Colonic mucosa (tissue), 4 donors: ENCODE measurements at regions not wholly inside any gene's neighbourhood (a gene's known extent, or its start where the extent isn't known, plus 50 kb on each side); places are given as distances from the start of the nearest gene placed in this dataset.

Experiments used
- DNase-seq: peaks from one replicate; pipeline ENCODE4 v3.0.0-alpha.2; 2020
- H3K27ac ChIP-seq: fragments of 200-600 bp; one replicate; pipeline ENCODE4 v1.8.0; 2021
- H3K27me3 ChIP-seq: fragments of 200-600 bp; one replicate; pipeline ENCODE4 v1.8.0; 2021
- H3K36me3 ChIP-seq: fragments of 200-600 bp; one replicate; pipeline ENCODE4 v1.8.0; 2021
- H3K4me1 ChIP-seq: fragments of 200-600 bp; one replicate; pipeline ENCODE4 v1.8.0; 2021; ENCODE audit warnings: mild to moderate bottlenecking
- H3K4me3 ChIP-seq: fragments of 200-600 bp; one replicate; pipeline ENCODE4 v1.8.0; 2021
- H3K9ac ChIP-seq, 2 donors: one replicate each; pipeline ENCODE4 v1.7.0; 2013; ENCODE audit warnings: control low read depth in 2 of 2, low read depth in 2 of 2, low read length in 2 of 2
- H3K9me3 ChIP-seq: fragments of 200-600 bp; one replicate; pipeline ENCODE4 v1.8.0; 2021
- intact Hi-C: fragments of 100-400 bp; cut with DNase I; formaldehyde crosslinking; loops from one replicate; pipeline ENCODE4 v1.14.1; 2022
- TF ChIP-seq, protein P1 (sequence below): fragments of 200-600 bp; IDR thresholded peaks from one replicate; pipeline ENCODE4 v1.8.0; 2022; ENCODE audit warnings: antibody characterized with exemption, mild to moderate bottlenecking
- donor health status: healthy.
- donor health status: DM: no; HTN: no; CAD: no.
- donor health status: DM: no; HTN: no; CAD: no.

DNA sequence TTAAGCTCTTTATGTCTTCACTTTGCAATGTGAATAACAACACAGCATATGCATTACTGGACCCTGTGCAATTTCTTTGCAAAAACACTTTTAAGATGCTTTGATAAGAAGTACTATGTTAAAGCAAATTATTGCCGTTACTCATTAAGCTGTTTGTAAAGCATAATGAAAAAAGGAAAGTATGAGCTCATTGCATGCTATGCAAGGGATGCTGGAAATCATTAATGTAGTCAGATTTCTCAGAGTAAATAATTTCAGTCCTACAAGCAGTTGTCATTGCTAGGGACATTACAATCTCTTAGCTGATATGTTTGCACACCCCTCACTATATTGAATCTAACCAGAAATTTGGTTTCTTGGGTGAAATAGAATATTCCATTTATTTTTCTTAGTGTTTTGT is 982.5 kb upstream of the ADGRL2 start:
- intact Hi-C loops = no loop called here

DNA sequence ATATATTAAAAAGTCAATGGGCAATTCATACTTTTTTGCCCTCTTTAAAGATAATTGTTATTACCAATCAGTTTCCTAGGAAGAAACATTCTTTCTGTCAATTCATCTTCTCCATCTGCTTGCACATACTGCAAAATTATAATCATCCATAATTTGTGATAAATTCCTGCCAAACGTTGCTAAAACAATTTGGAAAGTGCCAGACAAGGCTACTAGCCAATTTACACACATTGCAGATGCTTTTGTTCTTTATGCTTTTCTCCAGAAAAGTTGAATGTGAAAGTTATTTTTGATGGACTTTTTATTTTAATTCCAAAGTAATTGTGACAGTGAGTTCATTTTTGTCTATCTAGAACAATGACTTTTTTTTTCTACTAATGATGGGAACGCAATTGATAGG is 992.8 kb upstream of the ADGRL2 start:
- H3K36me3 ChIP-seq = no peaks in the 10 kb centered on the region
- no peaks in the 10 kb centered on the region for H3K4me1 ChIP-seq
- intact Hi-C loops = no loop called here
- no peak overlapping the region for H3K4me3 ChIP-seq
- no peak overlapping the region for H3K27ac ChIP-seq
- TF ChIP-seq, protein P1, sequence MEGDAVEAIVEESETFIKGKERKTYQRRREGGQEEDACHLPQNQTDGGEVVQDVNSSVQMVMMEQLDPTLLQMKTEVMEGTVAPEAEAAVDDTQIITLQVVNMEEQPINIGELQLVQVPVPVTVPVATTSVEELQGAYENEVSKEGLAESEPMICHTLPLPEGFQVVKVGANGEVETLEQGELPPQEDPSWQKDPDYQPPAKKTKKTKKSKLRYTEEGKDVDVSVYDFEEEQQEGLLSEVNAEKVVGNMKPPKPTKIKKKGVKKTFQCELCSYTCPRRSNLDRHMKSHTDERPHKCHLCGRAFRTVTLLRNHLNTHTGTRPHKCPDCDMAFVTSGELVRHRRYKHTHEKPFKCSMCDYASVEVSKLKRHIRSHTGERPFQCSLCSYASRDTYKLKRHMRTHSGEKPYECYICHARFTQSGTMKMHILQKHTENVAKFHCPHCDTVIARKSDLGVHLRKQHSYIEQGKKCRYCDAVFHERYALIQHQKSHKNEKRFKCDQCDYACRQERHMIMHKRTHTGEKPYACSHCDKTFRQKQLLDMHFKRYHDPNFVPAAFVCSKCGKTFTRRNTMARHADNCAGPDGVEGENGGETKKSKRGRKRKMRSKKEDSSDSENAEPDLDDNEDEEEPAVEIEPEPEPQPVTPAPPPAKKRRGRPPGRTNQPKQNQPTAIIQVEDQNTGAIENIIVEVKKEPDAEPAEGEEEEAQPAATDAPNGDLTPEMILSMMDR = no peak
- H3K9me3 ChIP-seq = no peaks in the 10 kb centered on the region
- DNase-seq = no peak
- no peak overlapping the region for H3K9ac ChIP-seq
- no peaks in the 10 kb centered on the region for H3K27me3 ChIP-seq

More for the DNA sequence above, 982.5 kb upstream of the ADGRL2 start:
- H3K4me1 ChIP-seq = no peaks in the 10 kb centered on the region
- H3K27me3 ChIP-seq = no peaks in the 10 kb centered on the region
- TF ChIP-seq, protein P1 = no peak
- no peaks in the 10 kb centered on the region for H3K36me3 ChIP-seq
- H3K9ac ChIP-seq = no peak overlapping the region
- no peak overlapping the region for H3K27ac ChIP-seq
- H3K4me3 ChIP-seq = no peak overlapping the region
- DNase-seq = no peak
- H3K9me3 ChIP-seq = no peaks in the 10 kb centered on the region

DNA sequence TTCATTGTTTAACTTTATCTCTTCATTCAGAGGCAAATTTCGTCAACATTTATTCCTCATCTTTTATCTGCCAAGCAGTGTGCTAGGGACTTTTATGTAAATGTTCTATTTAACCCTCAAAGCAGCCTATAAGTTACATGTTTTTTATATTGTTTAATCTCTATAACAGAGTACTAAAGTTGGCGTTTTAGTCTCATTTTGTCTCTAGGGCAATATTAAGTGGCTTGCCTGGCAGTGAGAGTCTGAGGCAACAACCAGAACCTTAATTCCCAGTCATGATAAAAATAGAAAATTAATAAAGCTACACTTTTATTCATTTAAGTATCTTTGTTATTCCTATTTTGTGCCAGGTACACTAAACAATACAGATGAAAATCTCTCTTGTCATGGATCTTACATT is 994.3 kb upstream of the ADGRL2 start:
- Histone ChIP-seq H3K27ac (no peak overlapping the region), H3K36me3 (no peaks in the 10 kb centered on the region), H3K4me3 (no peak overlapping the region), H3K4me1 (no peaks in the 10 kb centered on the region), H3K9me3 (no peaks in the 10 kb centered on the region), H3K27me3 (no peaks in the 10 kb centered on the region), H3K9ac (no peak overlapping the region)
- TF ChIP-seq, protein P1 = no peak
- no peak for DNase-seq
- intact Hi-C loops = no loop called here

DNA sequence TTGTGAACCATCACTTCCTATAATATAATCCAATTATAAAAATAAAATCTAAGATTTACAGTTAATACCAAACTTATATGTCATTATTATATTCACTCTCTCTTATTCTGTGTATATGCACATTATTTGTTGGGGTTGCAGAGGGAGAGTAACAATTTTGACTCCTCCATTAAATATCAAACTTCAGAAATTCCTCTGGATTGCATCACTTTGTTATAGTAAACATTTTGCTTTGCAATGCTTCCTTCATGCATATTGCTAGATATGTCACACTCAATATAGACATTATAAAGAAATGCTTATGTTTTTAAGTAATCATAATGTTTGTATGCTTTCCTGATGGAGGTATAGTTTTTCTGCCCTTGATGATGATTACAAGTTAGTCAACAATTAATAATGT is 999.0 kb upstream of the ADGRL2 start:
- TF ChIP-seq, protein P1 = no peak
- H3K27ac ChIP-seq = no peak overlapping the region
- H3K36me3 ChIP-seq = no peaks in the 10 kb centered on the region
- no peaks in the 10 kb centered on the region for H3K27me3 ChIP-seq
- no peak overlapping the region for H3K4me3 ChIP-seq
- H3K9me3 ChIP-seq = no peaks in the 10 kb centered on the region
- intact Hi-C loops = no loop called here
- no peak for DNase-seq
- no peak overlapping the region for H3K9ac ChIP-seq
- H3K4me1 ChIP-seq = no peaks in the 10 kb centered on the region

DNA sequence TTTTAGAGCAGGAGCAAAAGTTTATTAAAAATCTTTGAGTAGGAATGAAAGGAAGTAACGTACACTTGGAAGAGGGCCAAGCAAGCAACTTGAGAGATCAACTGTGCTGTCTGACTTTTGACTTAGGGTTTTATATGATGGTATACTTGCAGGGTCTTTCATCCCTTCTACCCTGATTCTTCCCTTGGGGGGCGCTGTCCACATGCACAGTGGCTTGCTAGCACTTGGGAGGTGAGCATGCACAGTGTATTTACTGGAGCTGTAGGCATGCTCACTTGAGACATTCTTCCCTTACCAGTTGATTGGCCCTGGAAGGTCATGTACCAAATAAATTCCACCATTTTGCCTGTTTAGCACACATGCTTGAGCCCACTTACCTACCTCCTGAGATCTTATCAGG is 1001.3 kb upstream of the ADGRL2 start:
- intact Hi-C loops = no loop called here
- Histone ChIP-seq H3K27me3 (no peaks in the 10 kb centered on the region), H3K9me3 (no peaks in the 10 kb centered on the region), H3K27ac (no peak overlapping the region), H3K9ac (no peak overlapping the region), H3K36me3 (no peaks in the 10 kb centered on the region), H3K4me1 (no peaks in the 10 kb centered on the region), H3K4me3 (no peak overlapping the region)
- TF ChIP-seq, protein P1 = no peak
- DNase-seq = no peak

DNA sequence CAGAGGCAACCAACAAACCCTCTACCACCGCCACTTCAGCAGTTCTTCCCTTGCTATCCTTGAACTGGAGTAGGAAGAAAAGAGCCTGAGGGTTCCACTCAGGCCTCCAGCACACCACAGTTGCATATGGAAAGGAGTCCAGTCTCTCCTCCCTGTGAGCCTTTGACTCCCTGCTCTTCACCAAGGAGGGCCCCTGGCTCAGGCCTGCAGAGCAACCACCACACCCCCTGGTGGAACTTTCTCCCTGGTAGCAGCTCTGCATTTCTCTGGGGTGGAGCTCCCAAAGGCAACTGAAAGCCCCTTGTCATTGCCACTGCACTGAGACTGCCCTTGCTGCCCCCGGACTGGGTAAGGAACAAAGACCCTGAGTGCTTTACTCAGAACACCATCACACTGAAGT is 1021.5 kb upstream of the ADGRL2 start:
- Histone ChIP-seq H3K4me3 (no peak overlapping the region), H3K36me3 (no peaks in the 10 kb centered on the region), H3K27ac (no peak overlapping the region), H3K9me3 (no peaks in the 10 kb centered on the region), H3K27me3 (no peaks in the 10 kb centered on the region), H3K9ac (no peak overlapping the region), H3K4me1 (no peaks in the 10 kb centered on the region)
- intact Hi-C loops = no loop called here
- TF ChIP-seq, protein P1 = no peak
- no peak for DNase-seq
